ENCODE measurements at regions not wholly inside any gene's neighbourhood (a gene's known extent, or its start where the extent isn't known, plus 50 kb on each side); places are given as distances from the start of the nearest gene placed in this dataset.
A peak's percentile ranks its signal among the peaks of the same experiment; 100 is the strongest.
"Not testable (repeated sequence)": the region's sequence is repeated elsewhere in the genome, so short reads cannot be mapped to it uniquely, and the experiment has no call there.

GRCh38 chr2:2646433-2647051, 315.5 kb upstream of the MYT1L start:
- DNase-seq: no peak

- DNase-seq: no peak
These were observed 314.2 kb upstream of the MYT1L start for GRCh38 chr2:2645162-2645855.

- not testable (repeated sequence) for DNase-seq
These were observed 313.7 kb upstream of the MYT1L start for GRCh38 chr2:2644751-2645150.

GRCh38 chr2:2644040-2644439, 313.0 kb upstream of the MYT1L start:
- DNase-seq: no peak

- no peak for DNase-seq
These were observed 312.1 kb upstream of the MYT1L start for GRCh38 chr2:2642906-2643890.

GRCh38 chr2:2641541-2642410, 310.7 kb upstream of the MYT1L start:
- no peak for DNase-seq

GRCh38 chr2:2640818-2641217, 309.7 kb upstream of the MYT1L start:
- no peak for DNase-seq

- DNase-seq: no peak
These were observed 309.3 kb upstream of the MYT1L start for GRCh38 chr2:2640371-2640770.

- DNase-seq: no peak
These were observed 308.4 kb upstream of the MYT1L start for GRCh38 chr2:2639251-2640139.

GRCh38 chr2:2638547-2639220, 307.6 kb upstream of the MYT1L start:
- no peak for DNase-seq

- no peak for DNase-seq
These were observed 305.7 kb upstream of the MYT1L start for GRCh38 chr2:2636813-2637212.

GRCh38 chr2:2635025-2635528, 304.0 kb upstream of the MYT1L start:
- DNase-seq: no peak

- DNase-seq: no peak
These were observed 301.9 kb upstream of the MYT1L start for GRCh38 chr2:2633017-2633416.

- DNase-seq: no peak
These were observed 292.9 kb upstream of the MYT1L start for GRCh38 chr2:2623939-2624338.

- DNase-seq: no peak
These were observed 290.8 kb upstream of the MYT1L start for GRCh38 chr2:2621855-2622254.

- no peak for DNase-seq
These were observed 289.5 kb upstream of the MYT1L start for GRCh38 chr2:2620604-2621003.

- no peak for DNase-seq
These were observed 288.9 kb upstream of the MYT1L start for GRCh38 chr2:2619995-2620394.

- DNase-seq: no peak
These were observed 283.4 kb upstream of the MYT1L start for GRCh38 chr2:2614452-2614851.

GRCh38 chr2:2613279-2614199, 282.5 kb upstream of the MYT1L start:
- DNase-seq: peak in 1 of 2 donors; percentile 2

- DNase-seq: no peak
These were observed 279.7 kb upstream of the MYT1L start for GRCh38 chr2:2610751-2611150.

All from bone marrow (tissue), 2 donors.